ENCODE measurements at regions not wholly inside any gene's neighbourhood (a gene's known extent, or its start where the extent isn't known, plus 50 kb on each side); places are given as distances from the start of the nearest gene placed in this dataset.
"Not testable (repeated sequence)": the region's sequence is repeated elsewhere in the genome, so short reads cannot be mapped to it uniquely, and the experiment has no call there.

GRCh38 chr3:193812791-193813500 lies 219.9 kb downstream of the OPA1 start:
- H3K9me3 ChIP-seq (ENCODE audit: control insufficient read depth, insufficient read depth, low read length) = no peaks in the 10 kb centered on the region
- peaks cover 59% of the 10 kb centered on the region for H3K4me1 ChIP-seq (ENCODE audit: control insufficient read depth, insufficient read depth, low read length)
- H3K36me3 ChIP-seq (ENCODE audit: control insufficient read depth, insufficient read depth, low read length) = no peaks in the 10 kb centered on the region
- H3K9ac ChIP-seq (ENCODE audit: low read depth, low read length) = peak overlapping the region; percentile 61
- peak overlapping the region; percentile 26 for H3K4me3 ChIP-seq (ENCODE audit: low read depth, low read length)
- peaks cover 24% of the 10 kb centered on the region for H3K27me3 ChIP-seq (ENCODE audit: control insufficient read depth, insufficient read depth, low read length)

- peak overlapping the region; percentile 61 for H3K9ac ChIP-seq (ENCODE audit: low read depth, low read length)
- peak overlapping the region; percentile 23 for H3K4me3 ChIP-seq (ENCODE audit: low read depth, low read length)
- no peaks in the 10 kb centered on the region for H3K36me3 ChIP-seq (ENCODE audit: control insufficient read depth, insufficient read depth, low read length)
- peaks cover 21% of the 10 kb centered on the region for H3K27me3 ChIP-seq (ENCODE audit: control insufficient read depth, insufficient read depth, low read length)
- no peaks in the 10 kb centered on the region for H3K9me3 ChIP-seq (ENCODE audit: control insufficient read depth, insufficient read depth, low read length)
- peaks cover 57% of the 10 kb centered on the region for H3K4me1 ChIP-seq (ENCODE audit: control insufficient read depth, insufficient read depth, low read length)
Measured at GRCh38 chr3:193813501-193813830, 220.5 kb downstream of the OPA1 start.

GRCh38 chr3:193814166-193814892 lies 221.3 kb downstream of the OPA1 start:
- H3K9me3 ChIP-seq (ENCODE audit: control insufficient read depth, insufficient read depth, low read length) = no peaks in the 10 kb centered on the region
- H3K36me3 ChIP-seq (ENCODE audit: control insufficient read depth, insufficient read depth, low read length) = no peaks in the 10 kb centered on the region
- H3K9ac ChIP-seq (ENCODE audit: low read depth, low read length) = no peak overlapping the region
- peaks cover 21% of the 10 kb centered on the region for H3K27me3 ChIP-seq (ENCODE audit: control insufficient read depth, insufficient read depth, low read length)
- H3K4me3 ChIP-seq (ENCODE audit: low read depth, low read length) = no peak overlapping the region
- H3K4me1 ChIP-seq (ENCODE audit: control insufficient read depth, insufficient read depth, low read length) = peaks cover 53% of the 10 kb centered on the region

- Histone ChIP-seq H3K9me3 (ENCODE audit: control insufficient read depth, insufficient read depth, low read length) (no peaks in the 10 kb centered on the region), H3K9ac (ENCODE audit: low read depth, low read length) (no peak overlapping the region), H3K4me1 (ENCODE audit: control insufficient read depth, insufficient read depth, low read length) (peaks cover 56% of the 10 kb centered on the region)
Measured at GRCh38 chr3:193815246-193816027, 222.4 kb downstream of the OPA1 start.

GRCh38 chr3:193816028-193816395 lies 223.0 kb downstream of the OPA1 start:
- no peaks in the 10 kb centered on the region for H3K36me3 ChIP-seq (ENCODE audit: control insufficient read depth, insufficient read depth, low read length)
- H3K9me3 ChIP-seq (ENCODE audit: control insufficient read depth, insufficient read depth, low read length) = no peaks in the 10 kb centered on the region
- H3K9ac ChIP-seq (ENCODE audit: low read depth, low read length) = no peak overlapping the region
- peaks cover 55% of the 10 kb centered on the region for H3K4me1 ChIP-seq (ENCODE audit: control insufficient read depth, insufficient read depth, low read length)
- H3K4me3 ChIP-seq (ENCODE audit: low read depth, low read length) = no peak overlapping the region
- H3K27me3 ChIP-seq (ENCODE audit: control insufficient read depth, insufficient read depth, low read length) = peaks cover 13% of the 10 kb centered on the region

More at GRCh38 chr3:193815246-193816027, 222.4 kb downstream of the OPA1 start:
- Histone ChIP-seq H3K4me3 (ENCODE audit: low read depth, low read length) (no peak overlapping the region), H3K27me3 (ENCODE audit: control insufficient read depth, insufficient read depth, low read length) (peaks cover 16% of the 10 kb centered on the region), H3K36me3 (ENCODE audit: control insufficient read depth, insufficient read depth, low read length) (no peaks in the 10 kb centered on the region)

GRCh38 chr3:193816656-193817311 lies 223.8 kb downstream of the OPA1 start:
- Histone ChIP-seq H3K4me1 (ENCODE audit: control insufficient read depth, insufficient read depth, low read length) (peaks cover 47% of the 10 kb centered on the region), H3K27me3 (ENCODE audit: control insufficient read depth, insufficient read depth, low read length) (peaks cover 13% of the 10 kb centered on the region), H3K4me3 (ENCODE audit: low read depth, low read length) (no peak overlapping the region), H3K36me3 (ENCODE audit: control insufficient read depth, insufficient read depth, low read length) (no peaks in the 10 kb centered on the region), H3K9ac (ENCODE audit: low read depth, low read length) (no peak overlapping the region), H3K9me3 (ENCODE audit: control insufficient read depth, insufficient read depth, low read length) (no peaks in the 10 kb centered on the region)

GRCh38 chr3:193819117-193820010 lies 226.4 kb downstream of the OPA1 start:
- no peaks in the 10 kb centered on the region for H3K36me3 ChIP-seq (ENCODE audit: control insufficient read depth, insufficient read depth, low read length)
- H3K27me3 ChIP-seq (ENCODE audit: control insufficient read depth, insufficient read depth, low read length) = peaks cover 11% of the 10 kb centered on the region
- no peaks in the 10 kb centered on the region for H3K9me3 ChIP-seq (ENCODE audit: control insufficient read depth, insufficient read depth, low read length)
- H3K9ac ChIP-seq (ENCODE audit: low read depth, low read length) = no peak overlapping the region
- H3K4me3 ChIP-seq (ENCODE audit: low read depth, low read length) = no peak overlapping the region
- peaks cover 23% of the 10 kb centered on the region for H3K4me1 ChIP-seq (ENCODE audit: control insufficient read depth, insufficient read depth, low read length)

- H3K27me3 ChIP-seq (ENCODE audit: control insufficient read depth, insufficient read depth, low read length) = peaks cover 10% of the 10 kb centered on the region
- H3K36me3 ChIP-seq (ENCODE audit: control insufficient read depth, insufficient read depth, low read length) = no peaks in the 10 kb centered on the region
- H3K9me3 ChIP-seq (ENCODE audit: control insufficient read depth, insufficient read depth, low read length) = no peaks in the 10 kb centered on the region
- H3K4me1 ChIP-seq (ENCODE audit: control insufficient read depth, insufficient read depth, low read length) = peaks cover 11% of the 10 kb centered on the region
- H3K4me3 ChIP-seq (ENCODE audit: low read depth, low read length) = no peak overlapping the region
- no peak overlapping the region for H3K9ac ChIP-seq (ENCODE audit: low read depth, low read length)
Measured at GRCh38 chr3:193821151-193821668, 228.2 kb downstream of the OPA1 start.

GRCh38 chr3:193822492-193823212 lies 229.6 kb downstream of the OPA1 start:
- H3K9me3 ChIP-seq (ENCODE audit: control insufficient read depth, insufficient read depth, low read length) = no peaks in the 10 kb centered on the region
- H3K9ac ChIP-seq (ENCODE audit: low read depth, low read length) = no peak overlapping the region
- H3K27me3 ChIP-seq (ENCODE audit: control insufficient read depth, insufficient read depth, low read length) = peaks cover 6% of the 10 kb centered on the region
- H3K4me1 ChIP-seq (ENCODE audit: control insufficient read depth, insufficient read depth, low read length) = peaks cover 3% of the 10 kb centered on the region
- H3K36me3 ChIP-seq (ENCODE audit: control insufficient read depth, insufficient read depth, low read length) = no peaks in the 10 kb centered on the region
- H3K4me3 ChIP-seq (ENCODE audit: low read depth, low read length) = no peak overlapping the region

GRCh38 chr3:193823213-193823605 lies 230.2 kb downstream of the OPA1 start:
- not testable (repeated sequence) for H3K9ac ChIP-seq (ENCODE audit: low read depth, low read length); H3K4me3 ChIP-seq (ENCODE audit: low read depth, low read length); H3K36me3 ChIP-seq (ENCODE audit: control insufficient read depth, insufficient read depth, low read length); H3K27me3 ChIP-seq (ENCODE audit: control insufficient read depth, insufficient read depth, low read length); H3K9me3 ChIP-seq (ENCODE audit: control insufficient read depth, insufficient read depth, low read length); H3K4me1 ChIP-seq (ENCODE audit: control insufficient read depth, insufficient read depth, low read length)
